ENCODE measurements at regions not wholly inside any gene's neighbourhood (a gene's known extent, or its start where the extent isn't known, plus 50 kb on each side); places are given as distances from the start of the nearest gene placed in this dataset.

GRCh38 chr2:185526161-185526560 lies 212.4 kb upstream of the FSIP2 start:
- DNase-seq (ENCODE audit: low read depth in 1 of 2, low spot score in 2 of 2) (no peak), FAIRE-seq (no peak)
- H3K4me1 ChIP-seq (replicated peaks in 1 of 4; ENCODE audit: control insufficient read depth in 3 of 4, insufficient read depth in 4 of 4, low read length in 3 of 4) = no peaks in the 10 kb centered on the region
- no peak overlapping the region for H3K4ac ChIP-seq (replicated peaks; ENCODE audit: insufficient read length, low read depth, low read length)
- POLR2A ChIA-PET (ENCODE audit: partially characterized antibody) = no interaction called here
- H4K5ac ChIP-seq (ENCODE audit: insufficient read length, low read depth, low read length) = no peak overlapping the region
- H3K18ac ChIP-seq (ENCODE audit: extremely low read depth, low read length) = no peak overlapping the region
- no peak overlapping the region for H2BK120ac ChIP-seq (replicated peaks; ENCODE audit: low read depth, low read length)
- H4K8ac ChIP-seq (ENCODE audit: extremely low read depth, insufficient read depth, low read length) = no peak overlapping the region
- H3K9ac ChIP-seq (replicated peaks in 1 of 4; ENCODE audit: extremely low read depth in 1 of 4, low read depth in 3 of 4, low read length in 3 of 4) = no peak overlapping the region
- H2BK15ac ChIP-seq (ENCODE audit: low read length) = no peak overlapping the region
- H4K91ac ChIP-seq (replicated peaks; ENCODE audit: insufficient read length, low read length) = no peak overlapping the region
- no peaks in the 10 kb centered on the region; the same call in 1 of the 2 replicates for H3K23me2 ChIP-seq (ENCODE audit: low read depth, low read length)
- no peaks in the 10 kb centered on the region for H3K79me1 ChIP-seq (ENCODE audit: low read depth, low read length)
- H2BK20ac ChIP-seq (ENCODE audit: low read length) = no peak overlapping the region
- H2BK5ac ChIP-seq (ENCODE audit: low read depth, low read length) = no peak overlapping the region
- no peak overlapping the region for H3K4me3 ChIP-seq (ENCODE audit: extremely low read depth in 1 of 4, insufficient read depth in 2 of 4, low read depth in 3 of 4, low read length in 4 of 4)
- no peaks in the 10 kb centered on the region; a peak in 1 of 4 replicates for H3K9me3 ChIP-seq (ENCODE audit: insufficient read depth in 2 of 2, low read depth in 1 of 2, low read length in 1 of 2)
- H3K27me3 ChIP-seq (replicated peaks in 1 of 4; ENCODE audit: control insufficient read depth in 3 of 4, extremely low read depth in 1 of 4, insufficient read depth in 3 of 4, low read length in 3 of 4) = no peaks in the 10 kb centered on the region
- no peak overlapping the region for H2AK5ac ChIP-seq (ENCODE audit: low read depth, low read length)
- no peak overlapping the region for H3K56ac ChIP-seq (replicated peaks; ENCODE audit: insufficient read length, low read depth, low read length)
- H4K20me1 ChIP-seq (replicated peaks in 1 of 2; ENCODE audit: control insufficient read depth in 1 of 2, insufficient read depth in 2 of 2, low read length in 2 of 2) = no peaks in the 10 kb centered on the region
- no peak overlapping the region for H3K27ac ChIP-seq (ENCODE audit: low read depth, low read length)
- H3K23ac ChIP-seq (ENCODE audit: insufficient read length) = no peak overlapping the region
- H2BK12ac ChIP-seq (ENCODE audit: low read depth, low read length) = no peak overlapping the region
- no peak overlapping the region for H3K4me2 ChIP-seq (ENCODE audit: insufficient read depth in 1 of 2, low read depth in 2 of 2, low read length in 2 of 2)
- WGBS, 2 experiments (ENCODE audit: extremely low coverage in 1 of 2, insufficient coverage in 1 of 2, insufficient read length in 1 of 2, insufficient replicate concordance in 2 of 2, low coverage in 1 of 2, low lambda C conversion rate in 2 of 2, missing lambda C conversion rate in 1 of 2) = 88% methylated on average over 1 of the region's 1 CpG; no CpG with 5 or more reads in 1 of the 2 experiments
- H3K36me3 ChIP-seq (ENCODE audit: control insufficient read depth in 2 of 4, insufficient read depth in 4 of 4, low read length in 3 of 4) = no peaks in the 10 kb centered on the region
- H3K79me2 ChIP-seq (ENCODE audit: control insufficient read depth in 1 of 2, insufficient read depth in 2 of 2, low read length in 2 of 2) = no peaks in the 10 kb centered on the region; a peak in 1 of 4 replicates
- H3K14ac ChIP-seq (ENCODE audit: insufficient read length) = no peak overlapping the region
- CTCF ChIA-PET (ENCODE audit: partially characterized antibody) = no interaction called here
- H2AFZ ChIP-seq (ENCODE audit: low read length) = no peak overlapping the region
- no peak for TF ChIP-seq EP300 (IDR thresholded peaks at IDR 0.05; ENCODE audit: borderline replicate concordance in 1 of 2, low read depth in 2 of 2, low read length in 2 of 2)
- TF ChIP-seq SRF (IDR thresholded peaks at IDR 0.05; ENCODE audit: low read depth, low read length) = no peak
- TF ChIP-seq KDM1A (IDR thresholded peaks at IDR 0.05; ENCODE audit: borderline replicate concordance, low read length) = no peak

All from H1 (cell line).